BJ (cell line): ENCODE measurements at regions not wholly inside any gene's neighbourhood (a gene's known extent, or its start where the extent isn't known, plus 50 kb on each side); places are given as distances from the start of the nearest gene placed in this dataset.

Experiments used
- CTCF ChIA-PET: fragments of 350-600 bp; formaldehyde crosslinking; extraction: SDS; loops from one replicate; lab custom pipeline; 2021; ENCODE audit warnings: antibody characterized with exemption, inconsistent platforms; lab: Yijun Ruan, JAX
- POLR2A ChIA-PET: fragments of 300-600 bp; sonication (Branson Sonifier 250); formaldehyde crosslinking; extraction: SDS; loops from one replicate; lab custom pipeline; 2021; ENCODE audit warnings: antibody characterized with exemption; lab: Charles Lee
- DNase-seq: peaks from one replicate; pipeline ENCODE4 v3.0.0-alpha.2; 2011; ENCODE audit warnings: low read depth
- H3K27me3 ChIP-seq: 2 replicates; pipeline ENCODE4 v1.6.0; 2011; ENCODE audit warnings: low read length; ENCODE audit not compliant: control insufficient read depth, insufficient read depth
- H3K36me3 ChIP-seq: 2 replicates; pipeline ENCODE4 v1.5.1; 2011; ENCODE audit warnings: low read length; ENCODE audit not compliant: control insufficient read depth, insufficient read depth
- H3K4me3 ChIP-seq: 2 replicates; pipeline ENCODE4 v1.5.1; 2011; ENCODE audit warnings: low read depth, mild to moderate bottlenecking, control low read depth, low read length
- CTCF ChIP-seq: IDR thresholded peaks from 2 replicates; pipeline ENCODE4 v1.5.1; 2011; ENCODE audit warnings: low read depth, mild to moderate bottlenecking, control low read depth, inconsistent platforms, low read length, moderate library complexity; ENCODE audit not compliant: insufficient read depth

- no peak for DNase-seq
- POLR2A ChIA-PET, result no interaction called here
- Histone ChIP-seq H3K4me3 (no peak overlapping the region), H3K36me3 (no peaks in the 10 kb centered on the region), H3K27me3 (no peaks in the 10 kb centered on the region)
- CTCF ChIA-PET, result no interaction called here
- TF ChIP-seq CTCF, result no peak
These were observed 597.2 kb upstream of the AGTR1 start for GRCh38 chr3:148100476-148100875.

GRCh38 chr3:148101061-148101460, 596.6 kb upstream of the AGTR1 start:
- POLR2A ChIA-PET, result no interaction called here
- no peaks in the 10 kb centered on the region for H3K36me3 ChIP-seq
- CTCF ChIA-PET, result interaction anchor here (1.0 kb wide), 1 partner anchor 12 kb away, joined by 3 read pairs; no protein-coding TSS in a partner anchor
- no peak for DNase-seq
- no peak overlapping the region for H3K4me3 ChIP-seq
- no peaks in the 10 kb centered on the region for H3K27me3 ChIP-seq
- no peak for TF ChIP-seq CTCF

GRCh38 chr3:148102156-148102555, 595.5 kb upstream of the AGTR1 start:
- no peak overlapping the region for H3K4me3 ChIP-seq
- DNase-seq, result no peak
- no peaks in the 10 kb centered on the region for H3K36me3 ChIP-seq
- no peaks in the 10 kb centered on the region for H3K27me3 ChIP-seq
- ChIA-PET POLR2A (no interaction called here), CTCF (no interaction called here)
- no peak for TF ChIP-seq CTCF

- POLR2A ChIA-PET, result no interaction called here
- no peak for TF ChIP-seq CTCF
- CTCF ChIA-PET, result no interaction called here
- no peak for DNase-seq
- Histone ChIP-seq H3K4me3 (no peak overlapping the region), H3K36me3 (no peaks in the 10 kb centered on the region), H3K27me3 (no peaks in the 10 kb centered on the region)
These were observed 591.6 kb upstream of the AGTR1 start for GRCh38 chr3:148106062-148106461.

GRCh38 chr3:148126956-148127355, 570.7 kb upstream of the AGTR1 start:
- POLR2A ChIA-PET, result no interaction called here
- TF ChIP-seq CTCF, result no peak
- CTCF ChIA-PET, result no interaction called here
- no peaks in the 10 kb centered on the region for H3K27me3 ChIP-seq
- H3K4me3 ChIP-seq, result no peak overlapping the region
- DNase-seq, result no peak
- no peaks in the 10 kb centered on the region for H3K36me3 ChIP-seq
